Sigmoid colon (tissue), 6 donors: ENCODE measurements at regions not wholly inside any gene's neighbourhood (a gene's known extent, or its start where the extent isn't known, plus 50 kb on each side); places are given as distances from the start of the nearest gene placed in this dataset.

Source experiments
- DNase-seq: peaks from one replicate; pipeline ENCODE4 v3.0.0-alpha.2; 2019
- H3K27ac ChIP-seq, 4 donors: fragments of 200-600 bp; sonication (generic); one replicate each; pipeline ENCODE4 v1.5.1; 2016 to 2019; ENCODE audit warnings: mild to moderate bottlenecking in 1 of 4
- H3K27me3 ChIP-seq, 3 donors: fragments of 200-600 bp; sonication (generic); one replicate each; pipeline ENCODE4 v1.5.1; 2019; ENCODE audit warnings: mild to moderate bottlenecking in 1 of 3
- H3K36me3 ChIP-seq, 4 donors: fragments of 200-600 bp; sonication (generic); one replicate each; pipeline ENCODE4 v1.5.1; 2016 to 2019
- H3K4me1 ChIP-seq, 4 donors: fragments of 200-600 bp; sonication (generic); one replicate each; pipeline ENCODE4 v1.5.1; 2017 to 2019
- H3K4me3 ChIP-seq, 4 donors: fragments of 200-600 bp; sonication (generic); one replicate each; pipeline ENCODE4 v1.5.1; 2017 to 2019; ENCODE audit warnings: mild to moderate bottlenecking in 2 of 4, moderate library complexity in 1 of 4
- H3K9me3 ChIP-seq, 4 donors: fragments of 200-600 bp in 3 of 4; sonication (generic) in 3 of 4; one replicate each; pipeline versions ENCODE4 v1.5.1 to v1.6.1; 2013 to 2019
- EP300 ChIP-seq, 4 donors: sonication (generic); formaldehyde crosslinking; IDR thresholded peaks; one replicate each; pipeline ENCODE4 v1.6.1; 2017; ENCODE audit warnings: antibody characterized with exemption in 4 of 4
- POLR2A ChIP-seq, 2 donors: fragments of 450-650 bp; IDR thresholded peaks; one replicate each; pipeline ENCODE4 v1.6.1; 2016; ENCODE audit warnings: antibody characterized with exemption in 2 of 2, mild to moderate bottlenecking in 2 of 2, moderate library complexity in 2 of 2
- POLR2AphosphoS5 ChIP-seq, 4 donors: sonication (generic); formaldehyde crosslinking; IDR thresholded peaks; one replicate each; pipeline ENCODE4 v1.6.1; 2017; ENCODE audit warnings: antibody characterized with exemption in 4 of 4
- WGBS, 2 donors: extraction: QIAGEN DNeasy Blood & Tissue Kit; methylation state at CpG; one replicate each; pipeline ENCODE4 v1.1.7; 2013; 5-methylcytosine and 5-hydroxymethylcytosine counted together
- intact Hi-C: fragments of 100-400 bp; cut with DNase I; formaldehyde crosslinking; loops from one replicate; pipeline ENCODE4 v1.15.1; 2023
- TF ChIP-seq, protein P1 (sequence below), 4 experiments: fragments of 450-650 bp in 3 of 4; fragments of 200-600 bp in 1 of 4; IDR thresholded peaks; one replicate each; pipeline ENCODE4 v1.5.1; 2016 to 2019; ENCODE audit warnings: antibody characterized with exemption in 4 of 4, mild to moderate bottlenecking in 3 of 4, moderate library complexity in 2 of 4
- donor health status: healthy with polysubstance abuse.
- donor health status: healthy.

- H3K27ac ChIP-seq: no peak overlapping the region
- 42 to 44% methylated on average over 8 of the region's 8 CpGs for WGBS, 2 donors
- H3K27me3 ChIP-seq: no peaks in the 10 kb centered on the region
- TF ChIP-seq POLR2AphosphoS5 (IDR thresholded peaks at IDR 0.05) (no peak), EP300 (IDR thresholded peaks at IDR 0.05) (no peak), POLR2A (IDR thresholded peaks at IDR 0.05) (no peak)
- TF ChIP-seq, protein P1, sequence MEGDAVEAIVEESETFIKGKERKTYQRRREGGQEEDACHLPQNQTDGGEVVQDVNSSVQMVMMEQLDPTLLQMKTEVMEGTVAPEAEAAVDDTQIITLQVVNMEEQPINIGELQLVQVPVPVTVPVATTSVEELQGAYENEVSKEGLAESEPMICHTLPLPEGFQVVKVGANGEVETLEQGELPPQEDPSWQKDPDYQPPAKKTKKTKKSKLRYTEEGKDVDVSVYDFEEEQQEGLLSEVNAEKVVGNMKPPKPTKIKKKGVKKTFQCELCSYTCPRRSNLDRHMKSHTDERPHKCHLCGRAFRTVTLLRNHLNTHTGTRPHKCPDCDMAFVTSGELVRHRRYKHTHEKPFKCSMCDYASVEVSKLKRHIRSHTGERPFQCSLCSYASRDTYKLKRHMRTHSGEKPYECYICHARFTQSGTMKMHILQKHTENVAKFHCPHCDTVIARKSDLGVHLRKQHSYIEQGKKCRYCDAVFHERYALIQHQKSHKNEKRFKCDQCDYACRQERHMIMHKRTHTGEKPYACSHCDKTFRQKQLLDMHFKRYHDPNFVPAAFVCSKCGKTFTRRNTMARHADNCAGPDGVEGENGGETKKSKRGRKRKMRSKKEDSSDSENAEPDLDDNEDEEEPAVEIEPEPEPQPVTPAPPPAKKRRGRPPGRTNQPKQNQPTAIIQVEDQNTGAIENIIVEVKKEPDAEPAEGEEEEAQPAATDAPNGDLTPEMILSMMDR (IDR thresholded peaks at IDR 0.05): peak in 1 of 4 experiments; percentile 24
- intact Hi-C loops: no loop called here
- H3K4me3 ChIP-seq: no peak overlapping the region
- H3K4me1 ChIP-seq: peaks cover 0 to 22% (median 11%) of the 10 kb centered on the region in 4 donors
- no peaks in the 10 kb centered on the region for H3K36me3 ChIP-seq
- DNase-seq: no peak
- no peaks in the 10 kb centered on the region for H3K9me3 ChIP-seq
Measured at GRCh38 chr12:92608151-92609091, 94.4 kb upstream of the PLEKHG7 start.

- H3K27ac ChIP-seq: no peak overlapping the region
- H3K27me3 ChIP-seq: no peaks in the 10 kb centered on the region
- 86 to 90% methylated on average over 2 of the region's 2 CpGs for WGBS, 2 donors
- peaks cover 0 to 22% (median 11%) of the 10 kb centered on the region in 4 donors for H3K4me1 ChIP-seq
- no peaks in the 10 kb centered on the region for H3K9me3 ChIP-seq
- TF ChIP-seq POLR2AphosphoS5 (IDR thresholded peaks at IDR 0.05) (no peak), EP300 (IDR thresholded peaks at IDR 0.05) (no peak), POLR2A (IDR thresholded peaks at IDR 0.05) (no peak)
- TF ChIP-seq, protein P1 (IDR thresholded peaks at IDR 0.05): no peak
- no peak for DNase-seq
- H3K4me3 ChIP-seq: no peak overlapping the region
- intact Hi-C loops: no loop called here
- no peaks in the 10 kb centered on the region for H3K36me3 ChIP-seq
Measured at GRCh38 chr12:92606956-92607355, 95.8 kb upstream of the PLEKHG7 start.

DNA sequence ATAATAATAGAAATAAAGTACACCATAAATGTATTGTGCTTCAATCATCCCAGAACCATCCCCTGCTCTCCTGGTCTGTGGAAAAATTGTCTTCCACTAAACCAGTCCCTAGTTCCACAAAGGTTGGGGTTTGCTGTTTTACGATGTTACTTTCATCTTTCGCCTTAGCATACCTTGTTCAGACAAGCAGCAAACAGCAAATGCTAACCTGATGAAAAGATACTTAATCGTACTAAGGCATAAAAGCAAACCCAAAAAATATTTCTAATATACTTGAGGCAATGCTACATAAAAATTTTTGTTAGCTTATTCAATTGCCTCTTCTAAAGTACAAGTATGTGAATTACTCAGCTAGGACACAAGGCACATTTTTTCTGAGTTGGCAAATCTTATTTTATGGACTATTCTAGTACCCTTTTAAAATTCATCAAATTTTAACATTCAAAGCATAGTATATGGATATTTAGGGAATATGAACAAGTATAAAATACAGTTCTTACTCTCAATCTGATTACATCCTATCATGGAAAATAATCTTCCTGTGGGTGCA, 97.1 kb upstream of the PLEKHG7 start:
- no peak for DNase-seq
- intact Hi-C loops: no loop called here
- 63 to 96% methylated on average over 3 of the region's 3 CpGs for WGBS, 2 donors
- TF ChIP-seq POLR2A (IDR thresholded peaks at IDR 0.05) (no peak), POLR2AphosphoS5 (IDR thresholded peaks at IDR 0.05) (no peak), EP300 (IDR thresholded peaks at IDR 0.05) (no peak)
- TF ChIP-seq, protein P1 (IDR thresholded peaks at IDR 0.05): no peak
- peak overlapping the region in 1 of 4 donors; percentile 33 for H3K27ac ChIP-seq
- H3K36me3 ChIP-seq: no peaks in the 10 kb centered on the region
- no peaks in the 10 kb centered on the region for H3K9me3 ChIP-seq
- H3K27me3 ChIP-seq: no peaks in the 10 kb centered on the region
- H3K4me3 ChIP-seq: no peak overlapping the region
- H3K4me1 ChIP-seq: peaks cover 0 to 22% (median 11%) of the 10 kb centered on the region in 4 donors

GRCh38 chr12:92604786-92605185, 98.0 kb upstream of the PLEKHG7 start:
- H3K4me1 ChIP-seq: peaks cover 0 to 22% (median 11%) of the 10 kb centered on the region in 4 donors
- intact Hi-C loops: no loop called here
- no peaks in the 10 kb centered on the region for H3K36me3 ChIP-seq
- no peak for DNase-seq
- TF ChIP-seq EP300 (IDR thresholded peaks at IDR 0.05) (no peak), POLR2AphosphoS5 (IDR thresholded peaks at IDR 0.05) (peak in 1 of 4 donors; percentile 23)
- H3K27ac ChIP-seq: peak overlapping the region in 1 of 4 donors; percentile 33
- H3K4me3 ChIP-seq: no peak overlapping the region
- H3K27me3 ChIP-seq: no peaks in the 10 kb centered on the region
- peaks cover 0 to 5% (median 0%) of the 10 kb centered on the region in 4 donors for H3K9me3 ChIP-seq

- WGBS, 2 donors: 87 to 93% methylated on average over 2 of the region's 2 CpGs
- H3K4me1 ChIP-seq: peaks cover 0 to 22% (median 11%) of the 10 kb centered on the region in 4 donors
- intact Hi-C loops: no loop called here
- no peak overlapping the region for H3K4me3 ChIP-seq
- peak overlapping the region in 1 of 4 donors; percentile 10 for H3K27ac ChIP-seq
- no peaks in the 10 kb centered on the region for H3K27me3 ChIP-seq
- no peak for DNase-seq
- no peaks in the 10 kb centered on the region for H3K36me3 ChIP-seq
- TF ChIP-seq EP300 (IDR thresholded peaks at IDR 0.05) (no peak), POLR2AphosphoS5 (IDR thresholded peaks at IDR 0.05) (no peak), POLR2A (IDR thresholded peaks at IDR 0.05) (no peak)
- TF ChIP-seq, protein P1 (IDR thresholded peaks at IDR 0.05): no peak
- peaks cover 0 to 8% (median 0%) of the 10 kb centered on the region in 4 donors for H3K9me3 ChIP-seq
Measured at GRCh38 chr12:92603741-92604432, 98.9 kb upstream of the PLEKHG7 start.
